ENCODE measurements at regions not wholly inside any gene's neighbourhood (a gene's known extent, or its start where the extent isn't known, plus 50 kb on each side); places are given as distances from the start of the nearest gene placed in this dataset.

DNA sequence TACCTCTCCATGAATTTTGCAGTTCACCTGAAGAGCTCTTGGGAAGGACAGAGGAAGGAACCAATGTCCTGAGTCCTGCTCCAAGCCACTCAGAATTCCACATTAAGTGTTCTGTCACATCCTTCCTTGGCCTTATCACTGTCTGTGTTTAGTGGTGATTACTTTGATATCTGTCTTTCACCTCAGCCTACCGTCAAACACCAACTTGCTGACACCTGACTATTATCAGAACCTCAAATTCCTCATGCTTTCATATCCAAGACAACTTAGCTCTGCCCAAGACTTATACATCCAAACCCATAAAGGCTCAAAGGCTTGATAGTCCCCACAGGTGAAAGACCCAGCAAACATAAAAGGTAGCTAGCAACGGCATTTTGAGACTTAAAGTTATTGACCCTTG lies 280.0 kb downstream of the MEX3B start:
- H3K4me3 Mint-ChIP-seq, result no peak overlapping the region
- H3K36me3 Mint-ChIP-seq (ENCODE audit: low read depth), result no peaks in the 10 kb centered on the region
- no peaks in the 10 kb centered on the region for H3K27me3 Mint-ChIP-seq
- no peaks in the 10 kb centered on the region for H3K4me1 Mint-ChIP-seq (ENCODE audit: low read depth)
- intact Hi-C loops (cut with micrococcal nuclease), result no loop called here
- H3K9me3 Mint-ChIP-seq, result no peaks in the 10 kb centered on the region
- H3K27ac Mint-ChIP-seq, result no peak overlapping the region

DNA sequence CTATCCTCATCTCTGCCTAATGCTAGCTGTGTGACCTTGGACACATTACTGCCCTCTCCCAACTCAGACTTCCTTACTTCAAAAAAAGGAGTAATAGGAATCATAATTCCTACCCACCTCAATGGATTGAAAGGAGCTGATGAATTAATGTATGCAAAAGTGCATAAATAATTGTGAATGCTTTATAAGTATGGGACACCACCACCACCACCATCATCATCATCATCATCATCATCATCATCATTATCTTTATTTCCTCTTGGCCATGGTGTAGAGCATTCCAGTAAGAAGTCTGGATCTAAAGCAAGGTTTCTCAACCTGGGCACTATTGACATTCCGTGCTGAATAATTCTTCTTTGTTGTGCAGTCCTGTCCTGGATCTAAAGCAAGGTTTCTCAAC lies 282.5 kb downstream of the MEX3B start:
- Mint-ChIP-seq H3K27ac (no peak overlapping the region), H3K36me3 (ENCODE audit: low read depth) (no peaks in the 10 kb centered on the region), H3K9me3 (no peaks in the 10 kb centered on the region), H3K4me1 (ENCODE audit: low read depth) (no peaks in the 10 kb centered on the region), H3K4me3 (no peak overlapping the region), H3K27me3 (no peaks in the 10 kb centered on the region)
- intact Hi-C loops (cut with micrococcal nuclease), result no loop called here

DNA sequence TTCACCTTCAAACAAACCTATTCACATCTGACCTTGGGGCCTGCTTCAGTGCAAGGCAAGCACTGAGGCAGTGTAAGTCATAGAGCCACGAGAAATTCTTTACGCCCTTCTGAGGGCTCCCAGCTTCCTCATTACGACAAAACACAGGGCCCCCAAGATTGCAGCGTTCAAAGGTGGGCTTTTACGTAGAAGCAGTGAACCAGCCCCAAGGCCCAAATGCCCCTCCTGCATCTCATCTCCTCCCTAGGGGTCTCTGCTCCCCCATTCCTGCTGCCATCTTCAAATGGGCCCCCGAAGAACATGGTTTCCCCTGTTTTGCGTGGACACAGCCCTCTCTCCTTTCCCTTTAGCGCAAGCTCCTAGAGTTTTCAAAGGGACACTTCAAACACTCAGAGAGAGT lies 285.1 kb downstream of the MEX3B start:
- no peaks in the 10 kb centered on the region for H3K27me3 Mint-ChIP-seq
- H3K36me3 Mint-ChIP-seq (ENCODE audit: low read depth), result no peaks in the 10 kb centered on the region
- no peaks in the 10 kb centered on the region for H3K4me1 Mint-ChIP-seq (ENCODE audit: low read depth)
- no peak overlapping the region for H3K4me3 Mint-ChIP-seq
- no peaks in the 10 kb centered on the region for H3K9me3 Mint-ChIP-seq
- H3K27ac Mint-ChIP-seq, result no peak overlapping the region
- intact Hi-C loops (cut with micrococcal nuclease), result no loop called here

DNA sequence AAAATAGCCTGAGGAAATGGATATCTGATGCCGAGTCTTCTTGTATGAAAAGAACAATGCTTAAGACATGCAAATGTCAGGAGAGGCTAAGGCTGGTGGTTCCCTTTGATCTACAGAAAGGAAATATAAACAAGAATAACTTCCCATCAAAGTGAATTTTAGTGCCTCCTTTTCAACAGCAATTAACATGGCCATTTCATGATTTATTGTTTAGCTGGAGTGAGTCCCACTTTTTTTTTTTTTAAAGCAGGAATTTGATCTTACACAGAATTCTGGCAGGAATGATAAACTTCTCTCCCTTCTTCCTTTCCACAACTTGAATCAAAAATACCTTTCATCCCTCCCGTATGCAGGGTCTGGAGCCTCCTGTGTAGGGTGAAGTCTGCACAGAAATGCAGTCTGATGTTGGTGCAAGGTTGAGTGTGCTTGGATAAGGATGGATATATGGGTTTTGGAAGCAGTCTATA lies 287.0 kb downstream of the MEX3B start:
- H3K9me3 Mint-ChIP-seq, result no peaks in the 10 kb centered on the region
- H3K36me3 Mint-ChIP-seq (ENCODE audit: low read depth), result no peaks in the 10 kb centered on the region
- no peaks in the 10 kb centered on the region for H3K27me3 Mint-ChIP-seq
- no peaks in the 10 kb centered on the region for H3K4me1 Mint-ChIP-seq (ENCODE audit: low read depth)
- no peak overlapping the region for H3K27ac Mint-ChIP-seq
- intact Hi-C loops (cut with micrococcal nuclease), result no loop called here
- H3K4me3 Mint-ChIP-seq, result no peak overlapping the region

DNA sequence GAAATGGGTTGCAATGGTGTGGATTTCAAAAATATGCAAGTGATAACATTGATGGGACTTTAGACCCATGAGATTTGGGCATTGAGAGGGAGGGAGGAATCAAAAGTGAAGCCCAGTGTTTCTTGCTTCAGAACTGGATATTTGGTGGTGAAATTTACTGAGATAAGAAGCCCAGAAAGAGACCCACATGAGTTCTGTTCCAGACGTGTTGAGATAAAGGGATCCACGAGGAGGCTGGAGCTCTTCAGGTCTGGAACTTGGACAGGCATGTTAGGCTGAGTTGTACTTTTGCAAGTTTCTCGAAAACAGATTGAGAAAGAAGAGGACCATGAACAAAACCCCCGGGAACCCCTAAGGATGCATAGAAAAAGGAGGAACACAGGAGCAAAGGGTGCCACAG lies 290.2 kb downstream of the MEX3B start:
- Mint-ChIP-seq H3K4me1 (ENCODE audit: low read depth) (no peaks in the 10 kb centered on the region), H3K36me3 (ENCODE audit: low read depth) (no peaks in the 10 kb centered on the region), H3K9me3 (no peaks in the 10 kb centered on the region), H3K4me3 (no peak overlapping the region), H3K27me3 (no peaks in the 10 kb centered on the region), H3K27ac (no peak overlapping the region)
- intact Hi-C loops (cut with micrococcal nuclease), result no loop called here

DNA sequence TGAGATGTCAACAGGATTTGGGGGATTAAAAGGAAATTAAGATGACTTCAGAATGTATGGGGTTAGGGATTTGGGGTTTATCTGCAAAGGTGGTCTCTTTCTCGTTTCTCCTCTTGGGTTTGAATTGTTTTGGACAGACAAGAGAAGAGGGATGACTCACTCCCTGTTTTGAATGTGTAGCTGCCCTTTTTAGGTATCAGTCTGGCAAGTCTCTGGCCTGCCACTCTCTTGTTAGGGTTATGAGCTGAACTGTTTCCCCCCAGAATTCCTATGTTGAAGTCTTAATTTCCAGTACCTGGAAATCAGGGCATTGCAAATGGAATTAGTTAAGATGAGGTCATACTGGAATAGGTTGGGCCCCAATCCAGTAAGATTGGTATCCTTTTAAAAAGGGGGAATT lies 291.7 kb downstream of the MEX3B start:
- H3K4me3 Mint-ChIP-seq, result no peak overlapping the region
- no peak overlapping the region for H3K27ac Mint-ChIP-seq
- no peaks in the 10 kb centered on the region for H3K9me3 Mint-ChIP-seq
- no peaks in the 10 kb centered on the region for H3K4me1 Mint-ChIP-seq (ENCODE audit: low read depth)
- H3K27me3 Mint-ChIP-seq, result no peaks in the 10 kb centered on the region
- no peaks in the 10 kb centered on the region for H3K36me3 Mint-ChIP-seq (ENCODE audit: low read depth)
- intact Hi-C loops (cut with micrococcal nuclease), result no loop called here

DNA sequence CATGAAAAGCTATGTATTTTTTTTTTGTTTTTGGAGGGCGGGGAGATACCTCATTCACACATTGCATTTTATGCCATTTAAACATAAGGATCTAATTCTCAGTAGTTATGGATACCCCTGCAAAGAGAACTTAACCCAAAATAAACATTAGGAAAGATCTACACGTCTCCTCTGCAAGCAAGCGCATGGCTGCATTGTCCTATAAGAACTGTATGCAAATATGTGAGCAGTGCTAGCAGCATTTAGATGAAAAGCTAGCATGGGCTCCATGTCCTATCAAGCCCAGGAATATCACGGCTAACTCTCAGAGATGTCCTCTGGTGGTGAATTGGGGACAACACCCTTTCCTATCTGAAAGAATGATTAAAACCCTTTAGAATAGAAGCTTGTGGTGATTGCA lies 292.8 kb downstream of the MEX3B start:
- Mint-ChIP-seq H3K4me1 (ENCODE audit: low read depth) (no peaks in the 10 kb centered on the region), H3K9me3 (no peaks in the 10 kb centered on the region), H3K27me3 (no peaks in the 10 kb centered on the region), H3K4me3 (no peak overlapping the region), H3K27ac (no peak overlapping the region), H3K36me3 (ENCODE audit: low read depth) (no peaks in the 10 kb centered on the region)
- intact Hi-C loops (cut with micrococcal nuclease), result no loop called here

DNA sequence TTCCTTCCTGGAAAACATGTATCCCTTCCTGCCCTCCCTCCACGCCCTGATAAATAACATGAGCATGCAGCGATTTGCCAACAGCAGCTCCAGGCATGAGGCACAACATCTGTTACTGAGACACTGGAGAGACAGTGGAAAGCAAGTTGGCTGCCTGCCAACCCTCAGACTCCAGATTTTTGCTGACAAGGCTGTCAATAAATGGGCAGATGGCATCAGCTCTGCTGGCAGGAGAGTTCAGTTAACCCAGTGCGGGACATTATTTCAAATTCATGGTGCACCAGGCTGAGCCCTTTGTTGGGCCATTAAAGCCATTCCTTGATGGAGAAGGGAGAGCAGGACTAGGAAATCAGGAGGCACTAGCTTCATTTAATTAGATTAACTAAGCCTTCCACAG lies 293.3 kb downstream of the MEX3B start:
- Mint-ChIP-seq H3K36me3 (ENCODE audit: low read depth) (no peaks in the 10 kb centered on the region), H3K4me1 (ENCODE audit: low read depth) (no peaks in the 10 kb centered on the region), H3K27me3 (no peaks in the 10 kb centered on the region), H3K27ac (no peak overlapping the region), H3K4me3 (no peak overlapping the region), H3K9me3 (no peaks in the 10 kb centered on the region)
- intact Hi-C loops (cut with micrococcal nuclease), result no loop called here

DNA sequence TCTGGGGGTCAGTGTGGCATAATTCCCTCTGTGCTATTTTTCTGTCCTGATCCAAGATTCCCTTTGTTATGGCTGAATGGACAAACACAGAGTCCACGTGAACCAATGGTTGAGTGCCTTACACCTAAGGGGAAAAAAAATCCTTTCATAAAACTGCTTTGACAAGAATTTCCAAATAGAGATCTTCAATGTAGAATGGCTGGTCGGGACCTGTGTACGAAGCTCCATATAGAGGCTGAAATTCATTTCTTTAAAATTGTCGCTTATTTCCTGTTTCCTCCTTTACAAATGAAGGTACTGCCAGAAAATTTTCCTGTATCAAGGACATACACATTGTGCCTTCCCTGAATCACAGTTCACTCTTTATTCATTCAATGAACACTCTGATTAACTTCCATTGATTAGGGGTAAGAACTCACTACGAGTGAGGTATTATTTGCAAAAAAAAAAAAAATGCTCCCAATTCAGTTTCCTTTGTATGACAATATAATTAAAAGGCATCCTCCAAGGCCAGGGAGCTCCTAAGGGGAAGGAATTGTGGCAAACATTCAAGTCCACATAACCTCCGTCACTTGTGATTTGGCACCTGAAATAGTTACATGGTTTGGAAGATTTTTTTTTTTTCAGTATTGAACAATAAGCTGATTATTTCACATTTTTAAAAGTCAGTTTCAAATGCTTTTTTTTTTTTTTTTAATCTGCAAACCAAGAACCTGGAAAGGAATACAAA lies 293.8 kb downstream of the MEX3B start:
- Mint-ChIP-seq H3K27ac (no peak overlapping the region), H3K9me3 (no peaks in the 10 kb centered on the region), H3K4me3 (no peak overlapping the region), H3K27me3 (no peaks in the 10 kb centered on the region), H3K36me3 (ENCODE audit: low read depth) (no peaks in the 10 kb centered on the region), H3K4me1 (ENCODE audit: low read depth) (no peaks in the 10 kb centered on the region)
- intact Hi-C loops (cut with micrococcal nuclease), result no loop called here

DNA sequence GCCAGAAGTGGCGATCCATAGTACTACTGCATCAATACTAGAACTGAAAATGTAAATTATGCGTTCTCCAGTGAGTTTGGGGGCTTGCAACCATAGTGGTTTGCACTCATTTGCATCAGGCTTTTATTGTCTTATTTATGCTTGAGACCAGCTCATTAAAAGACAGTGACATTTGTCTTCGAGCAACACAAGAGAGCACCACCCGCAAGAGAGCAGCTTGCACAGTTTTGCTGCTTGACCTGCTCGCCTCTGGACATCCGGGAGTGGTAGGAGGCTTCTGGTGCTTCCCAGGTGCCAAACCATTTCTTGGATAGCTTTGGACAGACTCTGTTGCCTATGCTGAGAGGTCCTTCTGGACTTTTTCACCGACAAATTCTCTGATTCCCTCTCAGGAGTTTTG lies 294.6 kb downstream of the MEX3B start:
- Mint-ChIP-seq H3K27me3 (no peaks in the 10 kb centered on the region), H3K4me3 (no peak overlapping the region), H3K9me3 (no peaks in the 10 kb centered on the region), H3K36me3 (ENCODE audit: low read depth) (no peaks in the 10 kb centered on the region), H3K27ac (no peak overlapping the region), H3K4me1 (ENCODE audit: low read depth) (no peaks in the 10 kb centered on the region)
- intact Hi-C loops (cut with micrococcal nuclease), result no loop called here

DNA sequence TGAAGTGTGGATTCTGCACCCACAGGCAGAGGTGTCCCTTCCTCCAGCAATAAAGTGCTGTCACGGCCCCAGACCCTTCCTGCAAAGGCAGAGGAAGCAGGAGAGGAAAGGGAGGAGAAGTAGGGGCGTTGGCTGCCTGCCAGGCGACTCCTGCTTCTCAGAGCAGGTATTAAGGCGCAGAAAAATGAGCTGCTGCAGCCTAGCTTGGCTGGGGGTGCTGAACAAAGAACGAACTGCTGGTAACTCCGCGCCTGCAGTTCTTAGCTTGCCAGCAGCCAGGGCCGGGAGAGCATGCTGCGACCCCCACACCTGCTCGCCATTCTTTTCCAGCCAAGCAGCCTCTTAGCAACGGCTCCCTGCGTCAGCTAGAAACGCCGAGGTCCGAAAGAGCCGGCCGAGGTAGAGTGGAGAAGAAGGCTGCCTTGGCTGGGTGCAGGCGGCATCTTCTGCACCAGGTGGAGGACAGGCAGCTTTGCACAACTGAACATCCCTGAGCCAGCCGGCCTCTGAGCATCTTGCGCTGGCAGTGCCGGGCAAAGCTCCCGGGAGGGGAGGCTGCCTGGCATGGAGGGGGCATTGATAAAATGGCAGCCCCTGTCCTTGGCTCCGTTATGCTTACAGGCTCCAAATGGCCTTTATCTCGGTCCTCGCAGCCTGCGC lies 296.0 kb downstream of the MEX3B start:
- no peak overlapping the region for H3K4me3 Mint-ChIP-seq

DNA sequence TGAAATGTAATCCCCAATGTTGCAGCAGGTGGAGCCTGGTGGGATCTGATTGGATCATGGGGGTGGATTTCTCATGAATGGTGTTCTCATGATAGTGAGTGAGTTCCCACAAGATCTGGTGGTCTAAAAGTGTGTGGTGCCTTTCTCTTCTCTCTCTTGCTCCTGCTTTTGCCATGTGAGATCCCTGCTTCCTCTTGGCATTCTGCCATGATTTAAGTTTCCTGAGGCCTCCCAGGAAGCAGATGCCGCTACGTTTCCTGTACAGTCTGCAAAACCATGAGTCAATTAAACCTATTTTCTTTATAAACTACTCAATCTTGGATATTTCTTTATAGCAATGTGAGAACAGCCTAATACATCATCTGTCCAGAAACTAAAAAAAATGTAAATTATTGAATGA lies 298.3 kb downstream of the MEX3B start:
- H3K4me3 Mint-ChIP-seq, result no peak overlapping the region
- no peaks in the 10 kb centered on the region for H3K4me1 Mint-ChIP-seq (ENCODE audit: low read depth)
- H3K9me3 Mint-ChIP-seq, result no peaks in the 10 kb centered on the region

More for the DNA sequence above, 296.0 kb downstream of the MEX3B start:
- H3K27ac Mint-ChIP-seq, result no peak overlapping the region
- no peaks in the 10 kb centered on the region for H3K36me3 Mint-ChIP-seq (ENCODE audit: low read depth)
- intact Hi-C loops (cut with micrococcal nuclease), result no loop called here
- H3K27me3 Mint-ChIP-seq, result no peaks in the 10 kb centered on the region
- no peaks in the 10 kb centered on the region for H3K4me1 Mint-ChIP-seq (ENCODE audit: low read depth)
- no peaks in the 10 kb centered on the region for H3K9me3 Mint-ChIP-seq

DNA sequence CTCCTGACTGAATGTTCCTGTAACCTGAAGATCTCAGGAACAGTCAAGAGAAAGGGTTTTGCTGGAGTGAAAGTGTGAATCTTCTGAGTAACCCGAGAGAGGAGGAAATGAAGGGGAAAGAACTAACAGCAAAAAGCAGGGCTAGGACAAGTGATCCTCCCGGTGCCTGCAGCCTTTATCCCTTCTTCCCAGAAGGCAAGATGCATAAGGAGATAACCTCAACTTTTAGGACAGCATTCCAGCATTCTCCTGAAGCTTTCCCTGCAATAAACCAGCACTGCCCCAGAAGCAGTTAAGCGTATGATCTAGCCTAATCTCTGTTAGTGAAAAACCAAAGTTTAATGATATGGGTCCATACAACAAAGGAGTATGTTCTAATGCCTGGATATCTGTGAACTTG lies 298.8 kb downstream of the MEX3B start:
- Mint-ChIP-seq H3K9me3 (no peaks in the 10 kb centered on the region), H3K27ac (no peak overlapping the region), H3K4me1 (ENCODE audit: low read depth) (no peaks in the 10 kb centered on the region), H3K36me3 (ENCODE audit: low read depth) (no peaks in the 10 kb centered on the region), H3K27me3 (no peaks in the 10 kb centered on the region), H3K4me3 (no peak overlapping the region)
- intact Hi-C loops (cut with micrococcal nuclease), result no loop called here

More for the DNA sequence above, 298.3 kb downstream of the MEX3B start:
- intact Hi-C loops (cut with micrococcal nuclease), result no loop called here
- H3K27me3 Mint-ChIP-seq, result no peaks in the 10 kb centered on the region
- no peak overlapping the region for H3K27ac Mint-ChIP-seq
- no peaks in the 10 kb centered on the region for H3K36me3 Mint-ChIP-seq (ENCODE audit: low read depth)

DNA sequence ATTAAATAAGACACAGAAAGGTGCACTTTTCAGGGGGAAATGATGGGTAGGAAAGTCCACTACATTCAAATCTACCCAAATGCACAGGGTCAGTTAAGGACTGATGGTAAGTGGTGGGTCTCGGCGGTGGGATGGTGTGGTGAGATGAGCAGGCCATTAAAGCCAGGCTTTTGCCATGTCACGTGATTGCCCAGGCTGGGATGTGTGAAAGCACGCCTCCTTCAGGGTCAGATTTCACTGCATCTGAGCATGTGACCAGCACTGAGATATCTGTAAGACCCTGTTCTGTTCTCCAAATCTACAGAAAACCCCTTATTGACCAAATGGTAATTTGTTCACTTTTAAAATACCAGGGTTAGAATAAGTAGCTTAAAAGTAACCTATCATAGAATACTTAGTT lies 301.5 kb downstream of the MEX3B start:
- Mint-ChIP-seq H3K27me3 (no peaks in the 10 kb centered on the region), H3K36me3 (ENCODE audit: low read depth) (no peaks in the 10 kb centered on the region), H3K4me3 (no peak overlapping the region)

DNA sequence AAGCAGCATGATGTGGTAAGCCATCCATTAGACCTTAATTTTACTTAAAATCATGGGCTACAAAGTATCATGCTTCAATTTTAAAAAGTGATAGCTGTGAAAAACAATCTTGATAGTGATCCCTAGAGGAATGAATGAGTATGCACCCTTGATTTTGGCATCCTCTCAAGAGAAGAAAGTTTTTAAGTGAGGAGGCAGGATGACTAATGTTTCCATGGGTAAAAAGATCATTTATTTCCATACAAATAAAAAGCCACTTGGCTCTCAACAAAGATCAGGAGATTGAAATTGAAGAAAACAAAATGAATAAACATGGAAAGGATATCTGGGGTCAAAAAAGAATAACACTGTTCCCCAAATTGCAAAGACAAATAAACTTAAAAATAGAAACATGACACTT lies 305.4 kb downstream of the MEX3B start:
- no peak overlapping the region for H3K4me3 Mint-ChIP-seq
- intact Hi-C loops (cut with micrococcal nuclease), result no loop called here
- H3K27me3 Mint-ChIP-seq, result no peaks in the 10 kb centered on the region
- H3K9me3 Mint-ChIP-seq, result peaks cover 8% of the 10 kb centered on the region
- no peak overlapping the region for H3K27ac Mint-ChIP-seq
- no peaks in the 10 kb centered on the region for H3K4me1 Mint-ChIP-seq (ENCODE audit: low read depth)
- no peaks in the 10 kb centered on the region for H3K36me3 Mint-ChIP-seq (ENCODE audit: low read depth)

More for the DNA sequence above, 301.5 kb downstream of the MEX3B start:
- intact Hi-C loops (cut with micrococcal nuclease), result no loop called here
- Mint-ChIP-seq H3K4me1 (ENCODE audit: low read depth) (no peaks in the 10 kb centered on the region), H3K9me3 (no peaks in the 10 kb centered on the region), H3K27ac (no peak overlapping the region)

Measured in dendritic cell treated with granulocyte-macrophage colony-stimulating factor and Interleukin-4, amounts not matched to agents 40 ng/mL and 50 ng/mL, for 4 days (primary cell).